B cell (primary cell): ENCODE measurements at regions not wholly inside any gene's neighbourhood (a gene's known extent, or its start where the extent isn't known, plus 50 kb on each side); places are given as distances from the start of the nearest gene placed in this dataset.

Experiments
- ATAC-seq: fragments of 200-7000 bp; cut with Tn5 transposase; one replicate; pipeline ENCODE4 v1.10.0; 2021; ENCODE audit warnings: low read depth, mild to moderate bottlenecking, moderate number of reproducible peaks, moderate library complexity
- CTCF ChIA-PET: fragments of 350-600 bp; sonication (Branson Sonifier 250); formaldehyde crosslinking; loops from one replicate; lab custom pipeline; 2021; ENCODE audit warnings: antibody characterized with exemption, inconsistent platforms; lab: Charles Lee
- POLR2A ChIA-PET: fragments of 350-600 bp; sonication (Branson Sonifier 250); formaldehyde crosslinking; loops from one replicate; lab custom pipeline; 2021; ENCODE audit warnings: antibody characterized with exemption; lab: Charles Lee
- DNase-seq: peaks from one replicate; pipeline ENCODE4 v3.0.0; 2013
- H2AFZ ChIP-seq: 2 replicates; pipeline ENCODE4 v1.6.1; 2012; ENCODE audit warnings: mild to moderate bottlenecking, low read depth, low read length; ENCODE audit not compliant: insufficient read depth, poor library complexity, severe bottlenecking
- H3K27ac ChIP-seq, 2 donors: 1 replicate in 1 of 2; 2 replicates in 1 of 2; pipeline ENCODE4 v1.5.1; 2012 to 2013; ENCODE audit warnings: low read length in 2 of 2, mild to moderate bottlenecking in 2 of 2, moderate library complexity in 1 of 2
- H3K27me3 ChIP-seq, 4 experiments: fragments of 200-600 bp in 1 of 4; sonication (generic) in 1 of 4; replicated peaks in 1 of 4; 1 replicate in 2 of 4; 2 replicates in 2 of 4; pipeline versions ENCODE4 v1.6.1 to v1.7.0; 2013 to 2016; ENCODE audit warnings: low read length in 3 of 4, mild to moderate bottlenecking in 2 of 4, mixed read lengths in 1 of 4, moderate library complexity in 1 of 4; ENCODE audit not compliant: insufficient read depth in 4 of 4, control insufficient read depth in 3 of 4; ENCODE audit errors: control extremely low read depth in 1 of 4
- H3K36me3 ChIP-seq, 2 experiments: replicated peaks in 1 of 2; 1 replicate in 1 of 2; 2 replicates in 1 of 2; pipeline versions ENCODE4 v1.6.1 to v1.7.1; 2013; ENCODE audit warnings: low read length in 1 of 2; ENCODE audit not compliant: insufficient read depth in 2 of 2, control insufficient read depth in 1 of 2; ENCODE audit errors: control extremely low read depth in 1 of 2, extremely low read depth in 1 of 2
- H3K4me1 ChIP-seq, 2 donors: fragments of 200-600 bp in 1 of 2; sonication (generic) in 1 of 2; 1 replicate in 1 of 2; 2 replicates in 1 of 2; pipeline versions ENCODE4 v1.5.1 to v1.6.1; 2013 to 2017; ENCODE audit warnings: low read length in 2 of 2; ENCODE audit not compliant: control insufficient read depth in 2 of 2, insufficient read depth in 2 of 2
- H3K4me2 ChIP-seq: replicated peaks from 2 replicates; pipeline ENCODE3; 2012; ENCODE audit warnings: mild to moderate bottlenecking, low read depth, low read length; ENCODE audit not compliant: poor library complexity, severe bottlenecking
- H3K4me3 ChIP-seq, 5 experiments: fragments of 200-600 bp in 1 of 5; sonication (generic) in 1 of 5; 1 replicate in 3 of 5; 2 replicates in 2 of 5; pipeline versions ENCODE4 v1.5.1 to v1.7.0; 2011 to 2016; ENCODE audit warnings: low read length in 4 of 5, mild to moderate bottlenecking in 4 of 5, low read depth in 2 of 5, control low read depth in 1 of 5, moderate library complexity in 1 of 5; ENCODE audit not compliant: insufficient read depth in 1 of 5; ENCODE audit errors: control extremely low read depth in 1 of 5, extremely low read depth in 1 of 5
- H3K79me2 ChIP-seq: fragments of 200-600 bp; sonication (generic); one replicate; pipeline ENCODE4 v1.6.0; 2016; ENCODE audit warnings: low read length; ENCODE audit not compliant: control insufficient read depth, insufficient read depth
- H3K9ac ChIP-seq: fragments of 200-600 bp; sonication (generic); 2 replicates; pipeline ENCODE4 v1.6.1; 2017; ENCODE audit warnings: mild to moderate bottlenecking, low read length, moderate library complexity
- H3K9me3 ChIP-seq, 3 donors: one replicate each; pipeline versions ENCODE4 v1.6.1 to v1.7.1; 2013; ENCODE audit warnings: low read length in 2 of 3; ENCODE audit not compliant: control insufficient read depth in 2 of 3, insufficient read depth in 1 of 3; ENCODE audit errors: control extremely low read depth in 1 of 3
- H4K20me1 ChIP-seq: 2 replicates; pipeline ENCODE4 v1.6.0; 2012; ENCODE audit warnings: mild to moderate bottlenecking, low read length; ENCODE audit not compliant: insufficient read depth, control insufficient read depth, poor library complexity, severe bottlenecking
- H3K27ac Mint-ChIP-seq: one replicate; pipeline ENCODE4 v1.8.0; 2021; ENCODE audit warnings: mixed read lengths
- H3K27me3 Mint-ChIP-seq: one replicate; pipeline ENCODE4 v1.8.0; 2021; ENCODE audit warnings: mixed read lengths
- H3K4me1 Mint-ChIP-seq: one replicate; pipeline ENCODE4 v1.8.0; 2021; ENCODE audit warnings: mixed read lengths
- H3K4me3 Mint-ChIP-seq: one replicate; pipeline ENCODE4 v1.8.0; 2021; ENCODE audit warnings: mixed read lengths
- H3K9me3 Mint-ChIP-seq: one replicate; pipeline ENCODE4 v1.8.0; 2022; ENCODE audit warnings: mixed read lengths; ENCODE audit not compliant: insufficient read depth
- EZH2 ChIP-seq: IDR thresholded peaks from 2 replicates; pipeline ENCODE4 v1.6.1; 2012; ENCODE audit warnings: borderline replicate concordance, low read depth, mild to moderate bottlenecking, moderate library complexity, low read length; ENCODE audit not compliant: insufficient read depth, poor library complexity, severe bottlenecking
- WGBS: methylation state at CpG from one replicate; pipeline ENCODE4 v1.1.5; 2013; ENCODE audit warnings: missing lambda C conversion rate; ENCODE audit not compliant: insufficient coverage; 5-methylcytosine and 5-hydroxymethylcytosine counted together
- intact Hi-C: fragments of 100-400 bp; cut with micrococcal nuclease; formaldehyde crosslinking; loops from one replicate; pipeline ENCODE4 v1.10.0; 2022
- TF ChIP-seq, protein P1 (sequence below): fragments of 200-600 bp; IDR thresholded peaks from one replicate; pipeline ENCODE4 v1.8.0; 2022; ENCODE audit warnings: antibody characterized with exemption, mild to moderate bottlenecking

DNA sequence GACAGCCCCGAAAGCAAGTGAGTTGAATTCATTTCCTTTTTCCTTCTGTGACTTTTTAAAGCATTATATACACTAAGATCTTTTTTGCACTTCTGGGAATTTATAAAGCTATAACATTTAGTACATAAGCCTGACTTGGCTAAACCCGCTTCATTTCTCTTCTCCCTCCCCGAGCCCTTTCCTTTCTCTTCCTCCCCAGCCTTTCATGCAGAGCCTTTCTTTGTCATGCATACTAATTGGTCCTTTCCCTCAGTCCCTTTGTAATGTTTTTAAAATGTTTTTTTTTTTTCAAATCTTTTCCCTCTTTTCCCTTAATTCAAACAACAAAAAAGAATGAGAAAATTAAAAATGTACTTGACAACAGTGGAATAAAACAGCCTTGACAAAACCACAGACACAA lies 246.4 kb downstream of the PSAT1 start:
- TF ChIP-seq EZH2, result no peak
- TF ChIP-seq, protein P1, sequence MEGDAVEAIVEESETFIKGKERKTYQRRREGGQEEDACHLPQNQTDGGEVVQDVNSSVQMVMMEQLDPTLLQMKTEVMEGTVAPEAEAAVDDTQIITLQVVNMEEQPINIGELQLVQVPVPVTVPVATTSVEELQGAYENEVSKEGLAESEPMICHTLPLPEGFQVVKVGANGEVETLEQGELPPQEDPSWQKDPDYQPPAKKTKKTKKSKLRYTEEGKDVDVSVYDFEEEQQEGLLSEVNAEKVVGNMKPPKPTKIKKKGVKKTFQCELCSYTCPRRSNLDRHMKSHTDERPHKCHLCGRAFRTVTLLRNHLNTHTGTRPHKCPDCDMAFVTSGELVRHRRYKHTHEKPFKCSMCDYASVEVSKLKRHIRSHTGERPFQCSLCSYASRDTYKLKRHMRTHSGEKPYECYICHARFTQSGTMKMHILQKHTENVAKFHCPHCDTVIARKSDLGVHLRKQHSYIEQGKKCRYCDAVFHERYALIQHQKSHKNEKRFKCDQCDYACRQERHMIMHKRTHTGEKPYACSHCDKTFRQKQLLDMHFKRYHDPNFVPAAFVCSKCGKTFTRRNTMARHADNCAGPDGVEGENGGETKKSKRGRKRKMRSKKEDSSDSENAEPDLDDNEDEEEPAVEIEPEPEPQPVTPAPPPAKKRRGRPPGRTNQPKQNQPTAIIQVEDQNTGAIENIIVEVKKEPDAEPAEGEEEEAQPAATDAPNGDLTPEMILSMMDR, result no peak
- no peaks in the 10 kb centered on the region for H3K4me1 Mint-ChIP-seq
- DNase-seq, result no peak
- no peaks in the 10 kb centered on the region for H3K79me2 ChIP-seq
- no peak overlapping the region for H3K4me3 ChIP-seq
- H3K27ac ChIP-seq, result no peak overlapping the region
- no peaks in the 10 kb centered on the region for H3K9me3 Mint-ChIP-seq
- H3K27me3 ChIP-seq, result no peaks in the 10 kb centered on the region
- no peaks in the 10 kb centered on the region for H3K9me3 ChIP-seq
- 100% methylated on average over 2 of the region's 3 CpGs for WGBS
- H3K4me1 ChIP-seq, result no peaks in the 10 kb centered on the region
- no peaks in the 10 kb centered on the region for H3K27me3 Mint-ChIP-seq
- ATAC-seq, result no peak
- no peak overlapping the region for H3K9ac ChIP-seq
- POLR2A ChIA-PET, result no interaction called here
- H3K4me2 ChIP-seq, result no peak overlapping the region
- H3K4me3 Mint-ChIP-seq, result no peak overlapping the region
- H2AFZ ChIP-seq, result no peak overlapping the region
- no peaks in the 10 kb centered on the region for H4K20me1 ChIP-seq
- H3K27ac Mint-ChIP-seq, result no peak overlapping the region
- intact Hi-C loops, result no loop called here
- CTCF ChIA-PET, result no interaction called here
- H3K36me3 ChIP-seq, result no peaks in the 10 kb centered on the region

DNA sequence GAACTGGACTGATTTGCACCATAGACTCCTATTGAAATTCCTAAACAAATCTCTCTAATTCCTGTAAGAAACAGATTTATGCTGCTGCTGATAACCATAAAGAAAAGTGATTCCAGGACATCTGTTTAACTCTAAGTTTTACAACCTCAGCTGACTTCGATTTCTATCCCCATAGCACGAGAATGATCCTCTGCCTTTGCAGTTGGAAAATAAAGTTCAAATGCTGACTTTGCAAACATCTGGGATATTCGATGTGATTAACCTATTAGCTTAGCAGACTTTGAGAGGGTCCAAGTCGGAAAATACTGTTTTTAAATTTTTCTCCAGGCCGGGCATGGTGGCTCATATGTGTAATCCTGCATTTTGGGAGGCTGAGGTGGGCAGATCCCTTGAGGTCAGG lies 247.3 kb downstream of the PSAT1 start:
- Mint-ChIP-seq H3K4me3 (no peak overlapping the region), H3K9me3 (no peaks in the 10 kb centered on the region), H3K27me3 (no peaks in the 10 kb centered on the region), H3K27ac (no peak overlapping the region), H3K4me1 (no peaks in the 10 kb centered on the region)
- Histone ChIP-seq H3K4me1 (no peaks in the 10 kb centered on the region), H3K4me2 (no peak overlapping the region), H4K20me1 (no peaks in the 10 kb centered on the region), H3K9ac (no peak overlapping the region), H3K27me3 (no peaks in the 10 kb centered on the region), H3K9me3 (no peaks in the 10 kb centered on the region), H3K27ac (no peak overlapping the region), H2AFZ (no peak overlapping the region), H3K4me3 (no peak overlapping the region), H3K79me2 (no peaks in the 10 kb centered on the region), H3K36me3 (no peaks in the 10 kb centered on the region)
- intact Hi-C loops, result no loop called here
- no peak for TF ChIP-seq EZH2
- TF ChIP-seq, protein P1, result no peak
- no peak for ATAC-seq
- WGBS, result 96% methylated on average over 4 of the region's 5 CpGs
- DNase-seq, result no peak
- ChIA-PET POLR2A (no interaction called here), CTCF (no interaction called here)
